GM08714 (cell line): ENCODE measurements at regions not wholly inside any gene's neighbourhood (a gene's known extent, or its start where the extent isn't known, plus 50 kb on each side); places are given as distances from the start of the nearest gene placed in this dataset.

Experiments
- H3K4me3 ChIP-seq: fragments of 200-500 bp; sonication (Bioruptor generic); 2 replicates; pipeline ENCODE4 v1.5.1; 2014; ENCODE audit warnings: mild to moderate bottlenecking, low read length, inconsistent platforms
- ZNF274 ChIP-seq: IDR thresholded peaks from 2 replicates; pipeline ENCODE4 v1.6.1; 2012; ENCODE audit warnings: mild to moderate bottlenecking, low read depth, low read length

- no peak for TF ChIP-seq ZNF274
- no peak overlapping the region for H3K4me3 ChIP-seq
These were observed 1029.9 kb upstream of the PIK3C3 start for GRCh38 chr18:40925071-40925541.

GRCh38 chr18:40921845-40922629 is 1033.0 kb upstream of the PIK3C3 start:
- TF ChIP-seq ZNF274 = no peak
- H3K4me3 ChIP-seq = no peak overlapping the region

- no peak for TF ChIP-seq ZNF274
- no peak overlapping the region for H3K4me3 ChIP-seq
These were observed 1038.0 kb upstream of the PIK3C3 start for GRCh38 chr18:40917056-40917455.

GRCh38 chr18:40915724-40916123 is 1039.3 kb upstream of the PIK3C3 start:
- no peak overlapping the region for H3K4me3 ChIP-seq
- no peak for TF ChIP-seq ZNF274

- no peak overlapping the region for H3K4me3 ChIP-seq
- no peak for TF ChIP-seq ZNF274
These were observed 1043.3 kb upstream of the PIK3C3 start for GRCh38 chr18:40911582-40912254.

- H3K4me3 ChIP-seq = no peak overlapping the region
- TF ChIP-seq ZNF274 = no peak
These were observed 1044.0 kb upstream of the PIK3C3 start for GRCh38 chr18:40911041-40911440.

- TF ChIP-seq ZNF274 = no peak
- H3K4me3 ChIP-seq = no peak overlapping the region
These were observed 1047.2 kb upstream of the PIK3C3 start for GRCh38 chr18:40907842-40908241.

- H3K4me3 ChIP-seq = no peak overlapping the region
These were observed 1050.7 kb upstream of the PIK3C3 start for GRCh38 chr18:40904295-40904694.

GRCh38 chr18:40902436-40902835 is 1052.6 kb upstream of the PIK3C3 start:
- TF ChIP-seq ZNF274 = no peak
- H3K4me3 ChIP-seq = no peak overlapping the region

More at GRCh38 chr18:40904295-40904694, 1050.7 kb upstream of the PIK3C3 start:
- TF ChIP-seq ZNF274 = no peak

GRCh38 chr18:40897884-40898283 is 1057.2 kb upstream of the PIK3C3 start:
- TF ChIP-seq ZNF274 = no peak

GRCh38 chr18:40883271-40883670 is 1071.8 kb upstream of the PIK3C3 start:
- no peak overlapping the region for H3K4me3 ChIP-seq
- TF ChIP-seq ZNF274 = no peak

More at GRCh38 chr18:40897884-40898283, 1057.2 kb upstream of the PIK3C3 start:
- H3K4me3 ChIP-seq = no peak overlapping the region

GRCh38 chr18:40882468-40882867 is 1072.6 kb upstream of the PIK3C3 start:
- no peak overlapping the region for H3K4me3 ChIP-seq
- no peak for TF ChIP-seq ZNF274

- no peak overlapping the region for H3K4me3 ChIP-seq
- TF ChIP-seq ZNF274 = no peak
These were observed 1076.7 kb upstream of the PIK3C3 start for GRCh38 chr18:40878371-40878770.

GRCh38 chr18:40877096-40877495 is 1077.9 kb upstream of the PIK3C3 start:
- no peak overlapping the region for H3K4me3 ChIP-seq
- TF ChIP-seq ZNF274 = no peak

GRCh38 chr18:40875101-40875615 is 1079.9 kb upstream of the PIK3C3 start:
- TF ChIP-seq ZNF274 = no peak

More at GRCh38 chr18:40875101-40875615, 1079.9 kb upstream of the PIK3C3 start:
- H3K4me3 ChIP-seq = no peak overlapping the region
